ENCODE measurements at regions not wholly inside any gene's neighbourhood (a gene's known extent, or its start where the extent isn't known, plus 50 kb on each side); places are given as distances from the start of the nearest gene placed in this dataset.
"Not testable (repeated sequence)": the region's sequence is repeated elsewhere in the genome, so short reads cannot be mapped to it uniquely, and the experiment has no call there.

DNA sequence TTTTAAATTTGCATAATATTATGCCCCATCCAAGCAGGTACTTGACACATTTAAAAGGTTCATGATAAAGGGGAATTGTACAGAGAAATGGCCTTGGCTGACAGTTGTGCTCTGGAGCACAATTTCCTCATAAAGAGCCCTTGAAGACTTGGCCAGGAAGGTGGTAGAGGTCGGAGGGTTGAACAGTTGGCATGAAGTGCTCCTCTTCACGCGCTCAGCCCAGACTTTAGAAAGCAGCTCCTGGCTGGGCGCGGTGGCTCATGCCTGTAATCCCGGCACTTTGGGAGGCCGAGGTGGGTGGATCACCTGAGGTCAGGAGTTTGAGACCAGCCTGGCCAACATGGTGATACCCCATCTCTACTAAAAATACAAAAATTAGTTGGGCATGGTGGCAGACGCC, 72.6 kb upstream of the SLC24A4 start:
- not testable (repeated sequence) for H3K4me1 ChIP-seq (ENCODE audit: control insufficient read depth, insufficient read depth, low read length); H3K36me3 ChIP-seq (ENCODE audit: control insufficient read depth, insufficient read depth, low read length, severe bottlenecking); DNase-seq (ENCODE audit: low read depth); H3K9ac ChIP-seq (ENCODE audit: low read length); H3K4me3 ChIP-seq (ENCODE audit: low read length)
- H3K27me3 ChIP-seq (replicated peaks; ENCODE audit: control insufficient read depth, insufficient read depth, low read length): peaks cover 31% of the 10 kb centered on the region
- H3K9me3 ChIP-seq (ENCODE audit: control insufficient read depth, low read length): peaks cover 12% of the 10 kb centered on the region

DNA sequence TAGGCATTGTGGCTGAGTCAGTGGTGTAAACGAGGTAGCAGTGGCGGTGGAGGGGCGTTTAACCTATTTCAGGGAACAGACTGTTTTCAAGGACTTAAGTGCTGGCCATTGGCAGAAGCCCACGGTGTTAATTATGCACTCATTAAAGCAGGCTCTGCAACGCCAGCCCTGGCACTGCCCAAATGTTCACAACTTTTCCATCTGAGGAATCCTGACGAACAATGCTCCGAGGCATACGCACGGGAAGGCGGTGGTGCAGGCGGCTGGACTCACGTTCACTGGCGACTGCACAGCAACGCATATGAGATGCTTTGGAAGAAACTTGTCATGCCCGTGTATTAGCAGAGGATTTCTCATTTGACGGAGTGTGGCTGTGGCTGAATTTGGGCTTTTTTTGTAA, 70.6 kb upstream of the SLC24A4 start:
- Histone ChIP-seq H3K9ac (ENCODE audit: low read length) (no peak overlapping the region), H3K36me3 (ENCODE audit: control insufficient read depth, insufficient read depth, low read length, severe bottlenecking) (no peaks in the 10 kb centered on the region), H3K9me3 (ENCODE audit: control insufficient read depth, low read length) (no peaks in the 10 kb centered on the region), H3K4me1 (ENCODE audit: control insufficient read depth, insufficient read depth, low read length) (peaks cover 4% of the 10 kb centered on the region), H3K27me3 (replicated peaks; ENCODE audit: control insufficient read depth, insufficient read depth, low read length) (peaks cover 42% of the 10 kb centered on the region), H3K4me3 (ENCODE audit: low read length) (no peak overlapping the region)
- DNase-seq (ENCODE audit: low read depth): peak; percentile 7

DNA sequence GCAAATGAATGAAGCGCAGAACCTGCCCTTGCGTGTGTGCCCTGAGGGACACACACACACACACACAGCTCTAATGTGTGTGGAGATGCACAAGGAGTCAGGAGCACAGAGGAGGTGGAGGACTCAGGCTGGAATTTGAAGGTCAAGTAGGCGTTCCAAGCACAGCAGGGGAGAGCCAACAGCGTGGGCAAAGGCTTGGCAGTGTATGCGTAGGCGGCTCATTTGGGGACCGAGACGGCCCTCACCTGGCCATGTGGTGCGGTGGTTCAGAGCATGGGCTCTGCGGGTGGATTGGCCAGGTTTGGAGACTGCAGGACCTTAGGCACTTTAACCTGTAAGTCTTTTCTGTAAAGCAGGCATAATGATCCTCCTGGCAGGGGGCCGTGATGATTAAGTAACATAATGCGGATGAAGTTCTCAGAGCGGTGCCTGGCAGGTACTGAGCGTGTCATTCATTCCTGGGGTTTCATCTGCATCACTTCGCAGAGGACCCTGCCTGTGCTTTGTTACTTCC, 69.5 kb upstream of the SLC24A4 start:
- no peaks in the 10 kb centered on the region for H3K9me3 ChIP-seq (ENCODE audit: control insufficient read depth, low read length)
- peaks cover 4% of the 10 kb centered on the region for H3K4me1 ChIP-seq (ENCODE audit: control insufficient read depth, insufficient read depth, low read length)
- H3K27me3 ChIP-seq (replicated peaks; ENCODE audit: control insufficient read depth, insufficient read depth, low read length): peaks cover 36% of the 10 kb centered on the region
- H3K4me3 ChIP-seq (ENCODE audit: low read length): no peak overlapping the region
- no peaks in the 10 kb centered on the region for H3K36me3 ChIP-seq (ENCODE audit: control insufficient read depth, insufficient read depth, low read length, severe bottlenecking)
- DNase-seq (ENCODE audit: low read depth): no peak
- H3K9ac ChIP-seq (ENCODE audit: low read length): no peak overlapping the region

GRCh38 chr14:92254786-92255185, 68.2 kb upstream of the SLC24A4 start:
- Histone ChIP-seq H3K4me3 (ENCODE audit: low read length) (no peak overlapping the region), H3K9me3 (ENCODE audit: control insufficient read depth, low read length) (no peaks in the 10 kb centered on the region), H3K36me3 (ENCODE audit: control insufficient read depth, insufficient read depth, low read length, severe bottlenecking) (no peaks in the 10 kb centered on the region), H3K9ac (ENCODE audit: low read length) (no peak overlapping the region), H3K4me1 (ENCODE audit: control insufficient read depth, insufficient read depth, low read length) (peaks cover 4% of the 10 kb centered on the region), H3K27me3 (replicated peaks; ENCODE audit: control insufficient read depth, insufficient read depth, low read length) (peaks cover 39% of the 10 kb centered on the region)
- peak; percentile 3 for DNase-seq (ENCODE audit: low read depth)

GRCh38 chr14:92258934-92259333, 64.0 kb upstream of the SLC24A4 start:
- Histone ChIP-seq H3K27me3 (replicated peaks; ENCODE audit: control insufficient read depth, insufficient read depth, low read length) (peaks cover 25% of the 10 kb centered on the region), H3K9ac (ENCODE audit: low read length) (no peak overlapping the region), H3K4me3 (ENCODE audit: low read length) (no peak overlapping the region), H3K4me1 (ENCODE audit: control insufficient read depth, insufficient read depth, low read length) (peaks cover 4% of the 10 kb centered on the region), H3K36me3 (ENCODE audit: control insufficient read depth, insufficient read depth, low read length, severe bottlenecking) (no peaks in the 10 kb centered on the region), H3K9me3 (ENCODE audit: control insufficient read depth, low read length) (no peaks in the 10 kb centered on the region)
- no peak for DNase-seq (ENCODE audit: low read depth)

DNA sequence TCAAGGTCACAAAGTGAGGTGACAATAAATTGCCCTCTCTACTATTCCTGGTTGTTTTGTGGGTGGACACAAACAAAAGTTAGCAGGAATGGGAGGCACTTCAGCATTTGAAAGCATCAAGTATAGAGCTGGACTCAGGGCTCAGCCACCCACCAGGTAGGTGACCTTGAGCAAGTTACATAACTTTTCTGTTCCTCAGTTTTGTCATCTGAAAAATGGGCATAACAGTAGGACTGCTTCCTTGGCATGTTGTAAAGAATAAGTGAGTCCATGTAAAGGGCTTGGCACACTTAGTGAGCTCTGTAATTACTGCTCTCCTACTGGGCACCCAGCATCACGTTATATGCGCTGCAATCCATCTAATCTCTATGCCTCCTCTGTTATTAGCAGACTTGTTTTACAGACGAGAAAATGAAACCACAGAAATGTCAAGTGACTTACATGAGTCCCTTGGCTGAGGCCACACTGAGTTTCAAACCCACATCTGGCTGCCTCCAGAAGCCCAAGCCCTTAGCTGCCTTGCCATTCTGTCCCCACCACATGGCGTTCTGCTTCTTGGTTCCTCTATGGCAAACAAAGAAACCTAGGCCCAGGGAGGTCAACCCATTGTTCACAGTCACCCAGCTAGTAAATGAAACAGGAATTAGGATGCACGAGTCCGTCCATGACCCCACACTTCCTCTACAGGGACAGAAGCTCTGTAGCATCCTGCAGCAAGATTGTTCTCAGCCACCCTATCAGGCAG, 63.2 kb upstream of the SLC24A4 start:
- H3K4me3 ChIP-seq (ENCODE audit: low read length): no peak overlapping the region
- no peaks in the 10 kb centered on the region for H3K36me3 ChIP-seq (ENCODE audit: control insufficient read depth, insufficient read depth, low read length, severe bottlenecking)
- DNase-seq (ENCODE audit: low read depth): no peak

GRCh38 chr14:92263681-92264080, 59.3 kb upstream of the SLC24A4 start:
- H3K36me3 ChIP-seq (ENCODE audit: control insufficient read depth, insufficient read depth, low read length, severe bottlenecking): no peaks in the 10 kb centered on the region
- H3K9ac ChIP-seq (ENCODE audit: low read length): no peak overlapping the region
- no peaks in the 10 kb centered on the region for H3K4me1 ChIP-seq (ENCODE audit: control insufficient read depth, insufficient read depth, low read length)
- H3K4me3 ChIP-seq (ENCODE audit: low read length): no peak overlapping the region
- DNase-seq (ENCODE audit: low read depth): no peak
- no peaks in the 10 kb centered on the region for H3K9me3 ChIP-seq (ENCODE audit: control insufficient read depth, low read length)
- peaks cover 12% of the 10 kb centered on the region for H3K27me3 ChIP-seq (replicated peaks; ENCODE audit: control insufficient read depth, insufficient read depth, low read length)

More for the DNA sequence above, 63.2 kb upstream of the SLC24A4 start:
- Histone ChIP-seq H3K27me3 (replicated peaks; ENCODE audit: control insufficient read depth, insufficient read depth, low read length) (peaks cover 25% of the 10 kb centered on the region), H3K9ac (ENCODE audit: low read length) (no peak overlapping the region), H3K4me1 (ENCODE audit: control insufficient read depth, insufficient read depth, low read length) (peaks cover 4% of the 10 kb centered on the region), H3K9me3 (ENCODE audit: control insufficient read depth, low read length) (no peaks in the 10 kb centered on the region)

DNA sequence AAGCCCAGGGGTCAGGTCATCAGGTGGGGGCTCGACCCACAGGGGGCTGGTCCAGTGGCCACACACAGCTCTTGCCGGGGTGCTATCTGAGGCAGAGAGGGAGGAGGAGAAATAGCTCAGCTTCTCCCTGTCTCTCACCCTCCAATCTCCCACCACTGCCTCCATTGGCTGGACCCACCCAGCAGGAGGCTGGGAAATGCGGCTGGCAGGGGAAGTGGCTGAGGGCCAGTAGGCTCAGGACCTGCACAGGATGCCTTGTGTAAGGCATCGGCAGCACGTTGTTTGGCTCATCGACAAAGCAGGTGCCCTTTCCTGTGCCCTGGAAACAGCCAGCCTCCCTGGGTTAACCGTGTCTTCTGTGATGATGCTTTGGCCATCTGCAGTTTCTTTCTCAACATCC, 58.8 kb upstream of the SLC24A4 start:
- no peak for DNase-seq (ENCODE audit: low read depth)

GRCh38 chr14:92266216-92266615, 56.7 kb upstream of the SLC24A4 start:
- no peaks in the 10 kb centered on the region for H3K36me3 ChIP-seq (ENCODE audit: control insufficient read depth, insufficient read depth, low read length, severe bottlenecking)
- no peaks in the 10 kb centered on the region for H3K4me1 ChIP-seq (ENCODE audit: control insufficient read depth, insufficient read depth, low read length)
- no peak overlapping the region for H3K4me3 ChIP-seq (ENCODE audit: low read length)
- H3K9me3 ChIP-seq (ENCODE audit: control insufficient read depth, low read length): no peaks in the 10 kb centered on the region
- no peak overlapping the region for H3K9ac ChIP-seq (ENCODE audit: low read length)
- H3K27me3 ChIP-seq (replicated peaks; ENCODE audit: control insufficient read depth, insufficient read depth, low read length): peaks cover 15% of the 10 kb centered on the region
- no peak for DNase-seq (ENCODE audit: low read depth)

More for the DNA sequence above, 58.8 kb upstream of the SLC24A4 start:
- Histone ChIP-seq H3K36me3 (ENCODE audit: control insufficient read depth, insufficient read depth, low read length, severe bottlenecking) (no peaks in the 10 kb centered on the region), H3K9ac (ENCODE audit: low read length) (no peak overlapping the region), H3K4me1 (ENCODE audit: control insufficient read depth, insufficient read depth, low read length) (no peaks in the 10 kb centered on the region), H3K4me3 (ENCODE audit: low read length) (no peak overlapping the region), H3K27me3 (replicated peaks; ENCODE audit: control insufficient read depth, insufficient read depth, low read length) (peaks cover 9% of the 10 kb centered on the region), H3K9me3 (ENCODE audit: control insufficient read depth, low read length) (no peaks in the 10 kb centered on the region)
